ENCODE measurements at regions not wholly inside any gene's neighbourhood (a gene's known extent, or its start where the extent isn't known, plus 50 kb on each side); places are given as distances from the start of the nearest gene placed in this dataset.

GRCh38 chr16:9518581-9518980 is 427.1 kb downstream of the HAPSTR1 start:
- CTCF ChIA-PET = no interaction called here
- no peak overlapping the region for H3K4me3 ChIP-seq (ENCODE audit: low read depth, low read length)
- no peak for TF ChIP-seq CTCF (IDR thresholded peaks at IDR 0.05; ENCODE audit: insufficient read depth, low read depth, low read length)
- no peaks in the 10 kb centered on the region for H3K36me3 ChIP-seq (ENCODE audit: control insufficient read depth, insufficient read depth, low read length)
- no peak for DNase-seq (ENCODE audit: low read depth)
- POLR2A ChIA-PET = no interaction called here
- H3K27me3 ChIP-seq (ENCODE audit: control insufficient read depth, insufficient read depth, low read length) = no peaks in the 10 kb centered on the region

GRCh38 chr16:9521749-9522370 is 430.4 kb downstream of the HAPSTR1 start:
- POLR2A ChIA-PET = no interaction called here
- no peak for DNase-seq (ENCODE audit: low read depth)
- CTCF ChIA-PET = no interaction called here
- H3K4me3 ChIP-seq (ENCODE audit: low read depth, low read length) = no peak overlapping the region
- H3K27me3 ChIP-seq (ENCODE audit: control insufficient read depth, insufficient read depth, low read length) = no peaks in the 10 kb centered on the region
- no peaks in the 10 kb centered on the region for H3K36me3 ChIP-seq (ENCODE audit: control insufficient read depth, insufficient read depth, low read length)
- TF ChIP-seq CTCF (IDR thresholded peaks at IDR 0.05; ENCODE audit: insufficient read depth, low read depth, low read length) = no peak

GRCh38 chr16:9522614-9523013 is 431.2 kb downstream of the HAPSTR1 start:
- ChIA-PET POLR2A (no interaction called here), CTCF (no interaction called here)

GRCh38 chr16:9523994-9524393 is 432.6 kb downstream of the HAPSTR1 start:
- DNase-seq (ENCODE audit: low read depth) = no peak
- TF ChIP-seq CTCF (IDR thresholded peaks at IDR 0.05; ENCODE audit: insufficient read depth, low read depth, low read length) = no peak
- POLR2A ChIA-PET = no interaction called here

More at GRCh38 chr16:9522614-9523013, 431.2 kb downstream of the HAPSTR1 start:
- no peak for DNase-seq (ENCODE audit: low read depth)
- no peaks in the 10 kb centered on the region for H3K27me3 ChIP-seq (ENCODE audit: control insufficient read depth, insufficient read depth, low read length)
- TF ChIP-seq CTCF (IDR thresholded peaks at IDR 0.05; ENCODE audit: insufficient read depth, low read depth, low read length) = no peak
- no peak overlapping the region for H3K4me3 ChIP-seq (ENCODE audit: low read depth, low read length)
- H3K36me3 ChIP-seq (ENCODE audit: control insufficient read depth, insufficient read depth, low read length) = no peaks in the 10 kb centered on the region

GRCh38 chr16:9525037-9525436 is 433.6 kb downstream of the HAPSTR1 start:
- no peak for TF ChIP-seq CTCF (IDR thresholded peaks at IDR 0.05; ENCODE audit: insufficient read depth, low read depth, low read length)
- ChIA-PET POLR2A (no interaction called here), CTCF (no interaction called here)

More at GRCh38 chr16:9523994-9524393, 432.6 kb downstream of the HAPSTR1 start:
- H3K36me3 ChIP-seq (ENCODE audit: control insufficient read depth, insufficient read depth, low read length) = no peaks in the 10 kb centered on the region
- no peaks in the 10 kb centered on the region for H3K27me3 ChIP-seq (ENCODE audit: control insufficient read depth, insufficient read depth, low read length)
- H3K4me3 ChIP-seq (ENCODE audit: low read depth, low read length) = no peak overlapping the region
- CTCF ChIA-PET = no interaction called here

More at GRCh38 chr16:9525037-9525436, 433.6 kb downstream of the HAPSTR1 start:
- H3K4me3 ChIP-seq (ENCODE audit: low read depth, low read length) = no peak overlapping the region
- no peak for DNase-seq (ENCODE audit: low read depth)
- no peaks in the 10 kb centered on the region for H3K27me3 ChIP-seq (ENCODE audit: control insufficient read depth, insufficient read depth, low read length)
- H3K36me3 ChIP-seq (ENCODE audit: control insufficient read depth, insufficient read depth, low read length) = no peaks in the 10 kb centered on the region

Measured in BJ (cell line).